Right forelimb (tissue), 1 donor: ENCODE measurements at regions not wholly inside any gene's neighbourhood (a gene's known extent, or its start where the extent isn't known, plus 50 kb on each side); places are given as distances from the start of the nearest gene placed in this dataset.
"Not testable (repeated sequence)": the region's sequence is repeated elsewhere in the genome, so short reads cannot be mapped to it uniquely, and the experiment has no call there.

Experiments used
- DNase-seq: peaks from one replicate; pipeline ENCODE4 v3.0.0-alpha.2; 2018

DNA sequence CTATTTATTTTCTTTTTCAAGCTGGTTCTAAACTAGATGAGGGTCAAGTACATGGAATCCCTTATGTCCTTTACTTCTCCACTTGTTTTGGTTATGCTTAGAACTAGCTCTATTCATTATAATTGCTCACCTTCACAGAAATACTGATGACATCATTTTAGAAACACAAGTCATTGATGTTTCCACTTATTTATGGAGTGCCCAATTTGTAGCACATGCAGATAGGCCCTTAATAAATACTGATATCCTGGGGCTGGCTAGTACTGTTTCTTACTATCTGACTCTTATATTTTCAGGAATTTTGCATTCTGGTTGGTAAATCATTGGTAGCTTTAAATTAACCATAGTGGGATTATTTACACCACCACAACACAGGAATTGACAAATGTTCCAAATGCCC, 112.2 kb downstream of the NAA11 start:
- no peak for DNase-seq

DNA sequence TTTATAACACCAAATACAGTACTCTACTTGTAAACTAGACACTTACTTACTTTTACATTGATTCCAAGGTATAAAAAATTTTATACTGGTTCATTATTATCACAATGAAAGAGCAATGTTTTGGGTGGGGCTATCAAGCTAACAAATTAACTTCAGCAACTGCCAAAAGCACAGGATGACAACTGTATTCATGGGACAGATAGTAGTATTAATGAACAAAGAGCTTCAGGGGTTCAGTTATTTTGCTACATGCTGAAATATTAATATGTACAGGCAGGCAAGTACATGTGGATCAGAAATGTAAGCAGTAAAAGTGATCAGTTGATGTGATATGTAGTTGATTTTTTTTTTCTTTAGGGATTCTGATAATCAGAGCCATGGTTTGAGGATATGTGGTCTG, 112.9 kb downstream of the NAA11 start:
- DNase-seq: no peak

GRCh38 chr4:79212311-79212710, 113.5 kb downstream of the NAA11 start:
- no peak for DNase-seq

- DNase-seq: no peak
Observed at GRCh38 chr4:79211490-79211889, 114.4 kb downstream of the NAA11 start.

- DNase-seq: no peak
Observed at GRCh38 chr4:79210636-79211049, 115.2 kb downstream of the NAA11 start.

DNA sequence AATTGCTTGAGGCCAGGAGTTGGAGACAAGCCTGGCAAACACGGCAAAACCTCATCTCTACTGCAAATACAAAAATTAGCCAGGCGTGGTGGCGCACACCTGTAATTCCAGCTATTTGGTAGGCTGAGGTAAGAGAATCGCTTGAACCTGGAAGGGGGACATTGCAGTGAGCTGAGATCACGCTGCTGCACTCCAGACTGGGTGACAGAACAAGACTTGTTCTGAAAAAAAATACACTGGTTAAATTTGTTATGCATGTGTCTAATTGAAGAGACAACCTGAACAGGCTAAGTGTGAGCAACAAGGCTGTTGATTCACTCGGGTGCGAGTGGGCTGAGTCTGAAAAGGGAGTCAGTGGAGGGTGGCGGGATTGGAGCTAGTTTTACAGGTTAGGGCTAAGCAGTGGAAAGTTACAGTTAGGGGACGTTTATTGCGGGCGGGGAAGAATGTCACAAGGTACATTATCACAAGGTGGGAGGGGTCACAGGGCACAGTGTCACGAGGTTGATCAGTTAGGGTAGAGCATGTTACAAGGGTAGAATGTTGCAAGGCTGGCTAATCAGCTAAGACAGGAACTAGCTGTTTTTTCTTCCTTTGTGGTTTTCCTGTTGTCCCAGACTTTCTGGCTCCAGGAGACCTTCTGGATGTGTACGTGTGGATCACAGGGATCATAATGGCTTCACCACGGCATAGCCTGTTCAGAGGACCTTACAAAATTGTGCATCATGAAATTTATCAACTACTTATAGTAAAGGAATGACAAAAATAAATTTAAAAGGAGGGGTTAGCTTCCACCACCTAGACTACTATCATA, 115.8 kb downstream of the NAA11 start:
- DNase-seq: no peak

- no peak for DNase-seq
Observed at GRCh38 chr4:79209081-79209480, 116.8 kb downstream of the NAA11 start.

GRCh38 chr4:79207281-79207680, 118.6 kb downstream of the NAA11 start:
- DNase-seq: no peak

DNA sequence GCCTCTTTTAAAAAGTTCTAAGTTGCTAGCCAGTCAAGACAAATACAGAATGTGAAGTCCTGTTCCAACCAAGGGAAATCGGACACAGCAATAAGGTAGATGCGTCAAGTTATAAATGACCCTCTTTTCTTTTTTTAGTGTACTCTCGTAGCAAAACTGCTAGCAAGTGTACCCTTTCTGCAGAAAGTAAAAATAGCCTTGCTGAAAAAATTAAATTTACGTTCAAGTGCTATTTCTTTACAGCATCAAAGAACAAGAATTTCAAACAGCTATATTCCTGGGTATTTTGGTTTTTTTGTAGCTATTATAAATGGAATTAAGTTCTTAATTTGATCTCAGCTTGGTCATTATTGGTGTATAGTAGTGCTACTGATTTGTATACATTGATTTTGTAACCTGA, 119.2 kb downstream of the NAA11 start:
- no peak for DNase-seq

- no peak for DNase-seq
Observed at GRCh38 chr4:79205121-79205520, 120.7 kb downstream of the NAA11 start.

DNA sequence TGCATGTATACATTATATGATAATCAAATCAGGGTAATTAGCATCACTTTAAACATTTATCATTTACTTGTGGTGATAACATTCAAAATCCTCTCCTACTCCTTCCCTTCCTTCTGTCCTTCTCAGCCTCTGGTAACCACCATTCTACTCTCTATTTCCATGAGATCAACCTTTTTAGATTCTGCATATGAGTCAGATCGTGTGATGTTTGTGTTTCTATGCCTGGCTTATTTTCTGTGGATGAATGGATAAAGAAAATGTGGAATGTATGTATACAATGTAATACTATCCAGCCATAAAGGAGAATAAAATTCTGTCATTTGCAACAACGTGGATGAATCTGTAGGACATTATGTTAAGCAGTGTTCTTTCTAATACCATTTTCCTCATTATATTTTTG, 123.9 kb downstream of the NAA11 start:
- DNase-seq: no peak

- DNase-seq: no peak
Observed at GRCh38 chr4:79199743-79200142, 126.1 kb downstream of the NAA11 start.

DNA sequence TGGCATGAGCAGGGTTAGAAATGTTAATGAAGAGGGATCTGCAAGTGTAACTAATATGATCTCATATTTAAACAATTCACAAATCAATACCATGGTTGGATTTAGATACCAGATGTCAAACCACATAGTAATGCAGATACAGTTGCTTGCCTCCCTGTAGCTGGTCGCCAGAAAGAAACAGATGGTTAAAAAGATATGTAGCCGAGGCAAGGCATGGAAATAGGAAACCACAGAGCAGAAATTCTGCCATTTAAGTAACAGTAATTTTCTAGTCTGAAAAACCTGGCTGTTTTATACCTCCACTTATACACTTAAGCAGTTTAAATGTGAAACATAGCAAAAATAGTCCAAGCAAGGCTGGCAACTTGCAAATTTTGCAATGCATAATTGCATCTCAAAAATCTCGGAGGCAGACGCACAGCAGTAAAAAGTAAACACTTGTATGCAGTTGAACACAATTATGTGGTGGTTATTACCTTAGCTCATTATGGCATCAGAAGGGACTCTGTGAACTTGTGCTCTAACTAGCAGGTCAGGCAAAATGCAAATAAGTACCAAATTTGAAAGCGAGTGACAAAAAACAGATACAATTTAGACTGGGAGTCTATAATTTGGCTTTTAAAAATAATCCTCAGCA, 126.8 kb downstream of the NAA11 start:
- no peak for DNase-seq

DNA sequence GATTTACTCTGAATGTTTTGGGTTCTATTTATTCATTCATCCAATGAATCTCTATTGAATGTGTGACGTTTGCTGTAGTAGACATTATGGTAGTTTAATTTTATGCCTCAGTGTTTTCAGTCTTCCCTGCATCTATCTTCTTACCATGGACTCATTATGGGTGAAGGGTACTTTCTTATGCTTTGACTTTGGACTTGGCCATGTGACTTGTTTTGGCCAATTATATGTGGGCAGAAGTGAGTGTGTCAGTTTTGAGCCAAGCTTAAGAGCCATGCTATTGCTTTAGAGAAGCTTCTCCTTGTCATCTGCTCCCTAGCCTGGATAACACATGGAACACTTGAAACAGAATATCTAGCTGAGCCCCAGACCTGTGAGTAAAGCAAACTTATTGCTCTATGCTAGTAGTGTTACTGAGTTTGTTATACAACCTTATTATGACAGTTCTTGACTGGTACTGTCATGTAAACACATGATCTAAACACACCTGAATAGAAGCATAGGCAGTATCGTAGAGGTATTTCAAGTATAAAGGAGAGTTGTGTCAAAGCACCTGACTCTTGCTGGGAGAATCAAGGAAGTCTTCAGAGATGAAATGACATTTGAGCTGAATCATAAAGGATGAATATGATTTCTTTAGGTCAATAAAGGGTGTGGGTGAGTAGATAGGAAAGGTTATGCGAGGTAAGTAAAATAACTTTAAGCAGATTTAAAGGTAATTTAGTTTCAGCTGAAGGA, 128.4 kb downstream of the NAA11 start:
- DNase-seq: no peak

DNA sequence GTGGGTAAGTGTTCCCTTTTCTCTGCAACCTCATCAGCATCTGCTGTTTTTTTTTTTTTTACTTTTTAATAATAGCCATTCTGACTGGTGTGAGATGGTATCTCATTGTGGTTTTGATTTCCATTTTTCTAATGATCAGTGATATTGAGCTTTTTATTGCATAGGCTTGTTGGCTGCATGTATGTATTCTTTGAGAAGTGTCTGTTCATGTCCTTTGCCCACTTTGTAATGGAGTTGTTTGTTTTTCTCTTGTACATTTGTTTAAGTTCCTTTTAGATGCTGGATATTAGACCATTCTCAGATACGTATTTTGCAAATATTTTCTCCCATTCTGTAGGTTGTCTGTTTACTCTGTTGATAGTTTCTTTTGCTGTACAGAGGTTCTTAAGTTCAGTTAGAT, 134.6 kb downstream of the NAA11 start:
- DNase-seq: not testable (repeated sequence)

GRCh38 chr4:79185526-79186045, 140.3 kb downstream of the NAA11 start:
- DNase-seq: no peak

GRCh38 chr4:79184476-79184875, 141.4 kb downstream of the NAA11 start:
- no peak for DNase-seq

- no peak for DNase-seq
Observed at GRCh38 chr4:79182209-79182608, 143.7 kb downstream of the NAA11 start.

DNA sequence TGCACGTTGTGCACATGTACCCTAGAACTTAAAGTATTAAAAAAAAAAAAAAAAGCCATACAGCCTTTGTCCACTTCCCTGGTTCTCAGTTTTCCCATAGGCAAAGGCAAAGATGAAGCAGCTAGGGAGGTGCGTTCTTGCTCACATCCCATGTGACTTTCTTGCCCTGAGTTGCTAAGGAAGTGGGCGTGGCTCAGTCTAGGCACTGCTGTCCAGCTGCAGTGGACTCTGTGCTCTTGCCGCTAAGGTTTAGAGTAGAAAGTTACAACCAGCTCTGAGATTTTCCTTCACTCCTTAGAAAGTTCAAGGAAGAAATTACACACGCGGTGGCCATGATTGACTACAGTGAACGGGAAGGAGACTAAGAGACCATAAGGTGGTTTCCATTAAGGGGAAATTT, 144.7 kb downstream of the NAA11 start:
- no peak for DNase-seq

DNA sequence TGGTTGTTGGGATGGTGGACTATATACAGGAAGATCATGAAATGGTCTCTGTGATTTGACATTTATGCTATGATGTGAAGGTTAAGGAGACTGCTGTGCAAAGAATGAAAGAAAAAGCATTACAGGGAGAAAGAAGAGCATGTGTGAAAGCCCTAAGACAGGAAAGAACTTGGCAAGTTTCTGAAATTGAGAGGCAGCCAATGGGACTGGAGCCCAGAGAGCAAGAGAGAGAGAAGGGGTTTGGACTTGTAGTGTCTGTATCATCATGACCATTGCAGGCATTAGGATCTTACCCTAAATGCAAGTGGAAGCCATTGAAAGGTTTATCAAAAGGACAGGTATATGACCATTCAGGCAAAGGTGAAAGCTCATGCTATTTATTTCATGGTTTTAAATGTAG, 147.1 kb downstream of the NAA11 start:
- DNase-seq: peak; percentile 61

DNA sequence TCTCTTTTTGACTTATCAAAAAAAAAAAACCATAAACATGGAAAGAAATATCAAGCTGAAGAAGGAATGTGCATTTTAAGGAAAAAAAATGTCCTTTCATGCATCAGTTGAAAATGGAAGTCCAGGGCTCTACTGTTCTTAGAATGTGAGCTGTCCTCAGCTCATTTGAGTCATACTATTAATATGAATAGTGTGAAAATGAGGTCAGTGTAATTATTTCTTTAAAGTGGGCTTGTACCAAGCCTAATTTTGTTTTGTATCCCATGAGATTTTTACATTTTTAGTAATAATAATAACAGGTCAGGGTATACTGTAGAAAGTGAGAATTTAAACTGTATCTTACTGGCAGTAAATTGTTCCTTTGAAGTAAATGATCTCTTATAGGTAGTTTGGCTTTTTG, 148.5 kb downstream of the NAA11 start:
- no peak for DNase-seq

- DNase-seq: no peak
Observed at GRCh38 chr4:79176351-79176750, 149.5 kb downstream of the NAA11 start.

GRCh38 chr4:79175716-79176115, 150.1 kb downstream of the NAA11 start:
- DNase-seq: no peak
